ENCODE measurements at regions not wholly inside any gene's neighbourhood (a gene's known extent, or its start where the extent isn't known, plus 50 kb on each side); places are given as distances from the start of the nearest gene placed in this dataset.

- peaks cover 7% of the 10 kb centered on the region for H3K27me3 Mint-ChIP-seq
- no peak for DNase-seq
- H3K27ac Mint-ChIP-seq = no peak overlapping the region
- no peak overlapping the region for H3K4me3 Mint-ChIP-seq
- ChIA-PET CTCF (no interaction called here), POLR2A (no interaction called here)
- no peaks in the 10 kb centered on the region for H3K4me1 Mint-ChIP-seq (ENCODE audit: low read depth)
- H3K9me3 Mint-ChIP-seq = no peaks in the 10 kb centered on the region
- ATAC-seq = no peak
- no peaks in the 10 kb centered on the region for H3K36me3 Mint-ChIP-seq (ENCODE audit: low read depth)
- no peak for TF ChIP-seq CTCF (IDR thresholded peaks at IDR 0.05)
- intact Hi-C loops (cut with micrococcal nuclease) = no loop called here
Observed at GRCh38 chr15:35624881-35625280, 78.9 kb upstream of the DPH6 start.

- H3K36me3 Mint-ChIP-seq (ENCODE audit: low read depth) = no peaks in the 10 kb centered on the region
- POLR2A ChIA-PET = no interaction called here
- intact Hi-C loops (cut with micrococcal nuclease) = no loop called here
- TF ChIP-seq CTCF (IDR thresholded peaks at IDR 0.05) = no peak
- no peaks in the 10 kb centered on the region for H3K9me3 Mint-ChIP-seq
- no peak for DNase-seq
- no peak for ATAC-seq
- peaks cover 10% of the 10 kb centered on the region for H3K27me3 Mint-ChIP-seq
- no peak overlapping the region for H3K4me3 Mint-ChIP-seq
- H3K27ac Mint-ChIP-seq = no peak overlapping the region
- no peaks in the 10 kb centered on the region for H3K4me1 Mint-ChIP-seq (ENCODE audit: low read depth)
- CTCF ChIA-PET = no interaction called here
Observed at GRCh38 chr15:35626571-35627318, 80.8 kb upstream of the DPH6 start.

- Mint-ChIP-seq H3K4me1 (ENCODE audit: low read depth) (no peaks in the 10 kb centered on the region), H3K9me3 (no peaks in the 10 kb centered on the region), H3K27ac (no peak overlapping the region), H3K27me3 (peaks cover 10% of the 10 kb centered on the region), H3K4me3 (no peak overlapping the region), H3K36me3 (ENCODE audit: low read depth) (no peaks in the 10 kb centered on the region)
- DNase-seq (no peak), ATAC-seq (no peak)
- intact Hi-C loops (cut with micrococcal nuclease) = no loop called here
- POLR2A ChIA-PET = no interaction called here
- no peak for TF ChIP-seq CTCF (IDR thresholded peaks at IDR 0.05)
- CTCF ChIA-PET = interaction anchor here (1.1 kb wide), 1 partner anchor 15 kb away, joined by 4 read pairs; no protein-coding TSS in a partner anchor
Observed at GRCh38 chr15:35627696-35628095, 81.7 kb upstream of the DPH6 start.

GRCh38 chr15:35629766-35630165, 83.8 kb upstream of the DPH6 start:
- ATAC-seq (no peak), DNase-seq (no peak)
- CTCF ChIA-PET = no interaction called here
- Mint-ChIP-seq H3K4me3 (no peak overlapping the region), H3K36me3 (ENCODE audit: low read depth) (no peaks in the 10 kb centered on the region), H3K27ac (no peak overlapping the region), H3K27me3 (peaks cover 10% of the 10 kb centered on the region), H3K9me3 (no peaks in the 10 kb centered on the region), H3K4me1 (ENCODE audit: low read depth) (no peaks in the 10 kb centered on the region)
- intact Hi-C loops (cut with micrococcal nuclease) = no loop called here
- TF ChIP-seq CTCF (IDR thresholded peaks at IDR 0.05) = no peak
- POLR2A ChIA-PET = no interaction called here

- no peak overlapping the region for H3K4me3 Mint-ChIP-seq
- H3K36me3 Mint-ChIP-seq (ENCODE audit: low read depth) = no peaks in the 10 kb centered on the region
- ATAC-seq (no peak), DNase-seq (no peak)
- ChIA-PET POLR2A (no interaction called here), CTCF (no interaction called here)
- no peak overlapping the region for H3K27ac Mint-ChIP-seq
- no peaks in the 10 kb centered on the region for H3K4me1 Mint-ChIP-seq (ENCODE audit: low read depth)
- H3K9me3 Mint-ChIP-seq = no peaks in the 10 kb centered on the region
- TF ChIP-seq CTCF (IDR thresholded peaks at IDR 0.05) = no peak
- intact Hi-C loops (cut with micrococcal nuclease) = no loop called here
- peaks cover 14% of the 10 kb centered on the region for H3K27me3 Mint-ChIP-seq
Observed at GRCh38 chr15:35630532-35630931, 84.6 kb upstream of the DPH6 start.
